MCF 10A (cell line): ENCODE measurements at regions not wholly inside any gene's neighbourhood (a gene's known extent, or its start where the extent isn't known, plus 50 kb on each side); places are given as distances from the start of the nearest gene placed in this dataset.

Experiments used
- BruUV-seq: library from RNA; stranded (reverse); fragments of 400-500 nt; replicated peaks from 2 replicates; lab custom pipeline; 2021; lab: Mats Ljungman, UMichigan
- CTCF ChIA-PET: fragments of 300-600 bp; sonication (Branson Sonifier 250); formaldehyde crosslinking; extraction: SDS; loops from one replicate; lab custom pipeline; 2021; ENCODE audit warnings: antibody characterized with exemption, inconsistent platforms; lab: Yijun Ruan, JAX
- POLR2A ChIA-PET: fragments of 300-600, 350-650 bp; sonication (Branson Sonifier 250); formaldehyde crosslinking; extraction: SDS; loops from one replicate; lab custom pipeline; 2020; ENCODE audit warnings: antibody characterized with exemption, inconsistent platforms; lab: Yijun Ruan, JAX
- DNase-seq: peaks from one replicate; pipeline ENCODE4 v3.0.0-alpha.2; 2018; ENCODE audit not compliant: unreplicated experiment
- H3K27ac Mint-ChIP-seq: one replicate; pipeline ENCODE4 v1.8.0; 2022; ENCODE audit warnings: mild to moderate bottlenecking, low read depth, mixed read lengths; ENCODE audit not compliant: unreplicated experiment
- H3K27me3 Mint-ChIP-seq: one replicate; pipeline ENCODE4 v1.8.0; 2022; ENCODE audit warnings: mixed read lengths; ENCODE audit not compliant: insufficient read depth, unreplicated experiment
- H3K36me3 Mint-ChIP-seq: one replicate; pipeline ENCODE4 v1.8.0; 2022; ENCODE audit warnings: mild to moderate bottlenecking, moderate library complexity, mixed read lengths; ENCODE audit not compliant: insufficient read depth, unreplicated experiment
- H3K4me1 Mint-ChIP-seq: one replicate; pipeline ENCODE4 v1.8.0; 2022; ENCODE audit warnings: mixed read lengths; ENCODE audit not compliant: insufficient read depth, unreplicated experiment
- H3K4me3 Mint-ChIP-seq: one replicate; pipeline ENCODE4 v1.8.0; 2022; ENCODE audit warnings: mild to moderate bottlenecking, moderate library complexity, mixed read lengths; ENCODE audit not compliant: unreplicated experiment
- H3K9me3 Mint-ChIP-seq: one replicate; pipeline ENCODE4 v1.8.0; 2022; ENCODE audit warnings: mixed read lengths; ENCODE audit not compliant: unreplicated experiment
- CTCF ChIP-seq: fragments of 200-600 bp; IDR thresholded peaks from one replicate; pipeline ENCODE4 v1.8.0; 2022; ENCODE audit warnings: antibody characterized with exemption, mild to moderate bottlenecking; ENCODE audit not compliant: unreplicated experiment
- intact Hi-C: fragments of 100-400 bp; cut with micrococcal nuclease; formaldehyde crosslinking; loops from 2 replicates; pipeline ENCODE4 v1.14.1; 2022

GRCh38 chr20:58154113-58154512 is 74.3 kb downstream of the ANKRD60 start:
- CTCF ChIA-PET = interaction anchor here (0.6 to 1.3 kb wide), 2 partner anchors 500 to 637 kb away, joined by 3 to 6 read pairs; no protein-coding TSS in a partner anchor
- no peaks in the 10 kb centered on the region for H3K9me3 Mint-ChIP-seq

GRCh38 chr20:58153121-58153520 is 75.3 kb downstream of the ANKRD60 start:
- intact Hi-C loops = no loop called here
- Mint-ChIP-seq H3K4me3 (no peak overlapping the region), H3K36me3 (no peaks in the 10 kb centered on the region), H3K9me3 (no peaks in the 10 kb centered on the region), H3K4me1 (peaks cover 4% of the 10 kb centered on the region), H3K27me3 (peaks cover 37% of the 10 kb centered on the region), H3K27ac (no peak overlapping the region)
- no peak for TF ChIP-seq CTCF
- ChIA-PET POLR2A (interaction anchor here (0.7 kb wide), 1 partner anchor 567 kb away, joined by 3 read pairs; no protein-coding TSS in a partner anchor), CTCF (interaction anchor here (0.9 kb wide), 1 partner anchor 557 kb away, joined by 3 read pairs; no protein-coding TSS in a partner anchor)
- no peak for DNase-seq
- BruUV-seq = no TSS peak

More at GRCh38 chr20:58154113-58154512, 74.3 kb downstream of the ANKRD60 start:
- H3K4me3 Mint-ChIP-seq = no peak overlapping the region
- H3K27me3 Mint-ChIP-seq = peaks cover 27% of the 10 kb centered on the region
- no peak overlapping the region for H3K27ac Mint-ChIP-seq
- H3K4me1 Mint-ChIP-seq = peaks cover 4% of the 10 kb centered on the region
- no TSS peak for BruUV-seq
- intact Hi-C loops = no loop called here
- no peak for DNase-seq
- TF ChIP-seq CTCF = no peak
- H3K36me3 Mint-ChIP-seq = no peaks in the 10 kb centered on the region
- POLR2A ChIA-PET = interaction anchor here (0.7 kb wide), 1 partner anchor 19 kb away, joined by 3 read pairs; no protein-coding TSS in a partner anchor

- CTCF ChIA-PET = interaction anchor here (0.6 to 1.8 kb wide), 3 partner anchors 64 to 510 kb away, joined by 3 to 7 read pairs (median 3); no protein-coding TSS in a partner anchor
- Mint-ChIP-seq H3K36me3 (no peaks in the 10 kb centered on the region), H3K4me1 (peaks cover 4% of the 10 kb centered on the region)
Observed at GRCh38 chr20:58150772-58151171, 77.7 kb downstream of the ANKRD60 start.

More at GRCh38 chr20:58150772-58151171, 77.7 kb downstream of the ANKRD60 start:
- POLR2A ChIA-PET = no interaction called here
- H3K9me3 Mint-ChIP-seq = no peaks in the 10 kb centered on the region
- DNase-seq = no peak
- intact Hi-C loops = no loop called here
- no peak for TF ChIP-seq CTCF
- no TSS peak for BruUV-seq
- H3K27me3 Mint-ChIP-seq = peaks cover 60% of the 10 kb centered on the region
- H3K27ac Mint-ChIP-seq = no peak overlapping the region
- no peak overlapping the region for H3K4me3 Mint-ChIP-seq
